OCI-LY7 (cell line): ENCODE measurements at regions not wholly inside any gene's neighbourhood (a gene's known extent, or its start where the extent isn't known, plus 50 kb on each side); places are given as distances from the start of the nearest gene placed in this dataset.

Source experiments
- BruUV-seq: library from RNA; stranded (reverse); fragments of 400-500 nt; replicated peaks from 2 replicates; lab custom pipeline; 2021; lab: Mats Ljungman, UMichigan
- CTCF ChIA-PET: fragments of 300-600 bp; sonication (Branson Sonifier 250); formaldehyde crosslinking; loops from one replicate; lab custom pipeline; 2022; ENCODE audit warnings: antibody characterized with exemption; ENCODE audit not compliant: unreplicated experiment; lab: Charles Lee
- POLR2A ChIA-PET: fragments of 300-600 bp; sonication (Branson Sonifier 250); formaldehyde crosslinking; loops from one replicate; lab custom pipeline; 2022; ENCODE audit warnings: antibody characterized with exemption; lab: Charles Lee
- DNase-seq: peaks from one replicate; pipeline ENCODE4 v3.0.0-alpha.2; 2015; ENCODE audit warnings: low spot score
- H2AFZ ChIP-seq: fragments of 200-600 bp; sonication (generic), shearing (Covaris generic); 2 replicates; pipeline ENCODE4 v1.6.1; 2014; ENCODE audit warnings: mild to moderate bottlenecking, antibody characterized with exemption, low read length, moderate library complexity
- H3K27ac ChIP-seq: fragments of 200-600 bp; sonication (generic); 2 replicates; pipeline ENCODE4 v1.5.1; 2014; ENCODE audit warnings: mixed run types, low read depth, mild to moderate bottlenecking, moderate library complexity, low read length, inconsistent platforms; ENCODE audit not compliant: poor library complexity, severe bottlenecking
- H3K36me3 ChIP-seq: fragments of 200-600 bp; sonication (generic); 2 replicates; pipeline ENCODE4 v1.6.1; 2014; ENCODE audit warnings: mild to moderate bottlenecking, antibody characterized with exemption, low read length, moderate library complexity, mixed read lengths; ENCODE audit not compliant: insufficient read depth
- H3K4me1 ChIP-seq: fragments of 200-600 bp; sonication (generic); 2 replicates; pipeline ENCODE4 v1.5.1; 2014; ENCODE audit warnings: mild to moderate bottlenecking, low read length; ENCODE audit not compliant: insufficient read depth, poor library complexity, severe bottlenecking
- H3K4me2 ChIP-seq: fragments of 200-600 bp; sonication (generic); 2 replicates; pipeline ENCODE4 v1.6.1; 2014; ENCODE audit warnings: mild to moderate bottlenecking, low read length
- H3K4me3 ChIP-seq: fragments of 200-600 bp; sonication (generic); 2 replicates; pipeline ENCODE4 v1.5.1; 2014; ENCODE audit warnings: mild to moderate bottlenecking, low read depth, low read length; ENCODE audit not compliant: poor library complexity, severe bottlenecking
- H3K79me2 ChIP-seq: fragments of 200-600 bp; sonication (generic); 2 replicates; pipeline ENCODE4 v1.6.1; 2016; ENCODE audit warnings: low read depth, mild to moderate bottlenecking, low read length, moderate library complexity, mixed read lengths; ENCODE audit not compliant: insufficient read depth
- H3K9me2 ChIP-seq: fragments of 200-600 bp; sonication (generic); 2 replicates; pipeline ENCODE4 v1.6.1; 2016; ENCODE audit warnings: mild to moderate bottlenecking, low read length, mixed read lengths; ENCODE audit not compliant: insufficient read depth
- H3K9me3 ChIP-seq: fragments of 200-600 bp; sonication (generic); 2 replicates; pipeline ENCODE4 v1.6.1; 2014; ENCODE audit warnings: mild to moderate bottlenecking, mixed run types, low read length, mixed read lengths
- H4K20me1 ChIP-seq: fragments of 200-600 bp; sonication (generic); 2 replicates; pipeline ENCODE4 v1.6.1; 2014; ENCODE audit warnings: mild to moderate bottlenecking, antibody characterized with exemption, low read length, moderate library complexity, mixed read lengths; ENCODE audit not compliant: insufficient read depth
- EZH2phosphoT487 ChIP-seq: fragments of 200-600 bp; sonication (generic); IDR thresholded peaks from 2 replicates; pipeline ENCODE4 v1.6.1; 2018; ENCODE audit warnings: low read depth, borderline replicate concordance, mild to moderate bottlenecking, mixed run types, antibody characterized with exemption, low read length, moderate library complexity, mixed read lengths
- intact Hi-C: fragments of 100-400 bp; cut with micrococcal nuclease; formaldehyde crosslinking; loops from one replicate; pipeline ENCODE4 v1.10.0; 2022; ENCODE audit not compliant: unreplicated experiment
- TF ChIP-seq, protein P1 (sequence below): fragments of 200-600 bp; sonication (generic); conservative IDR thresholded peaks from 2 replicates; pipeline ENCODE4 v1.5.1; 2014; ENCODE audit warnings: mild to moderate bottlenecking, antibody characterized with exemption, low read length, moderate library complexity, mixed read lengths

- ChIA-PET POLR2A (no interaction called here), CTCF (no interaction called here)
- H3K4me1 ChIP-seq = peaks cover 11% of the 10 kb centered on the region
- no peak overlapping the region for H3K4me2 ChIP-seq
- H4K20me1 ChIP-seq = no peaks in the 10 kb centered on the region
- no peaks in the 10 kb centered on the region for H3K9me3 ChIP-seq
- intact Hi-C loops = no loop called here
- H3K27ac ChIP-seq = no peak overlapping the region
- no peaks in the 10 kb centered on the region for H3K79me2 ChIP-seq
- no TSS peak for BruUV-seq
- no peaks in the 10 kb centered on the region for H3K36me3 ChIP-seq
- H3K9me2 ChIP-seq = no peaks in the 10 kb centered on the region
- no peak overlapping the region for H3K4me3 ChIP-seq
- TF ChIP-seq, protein P1, sequence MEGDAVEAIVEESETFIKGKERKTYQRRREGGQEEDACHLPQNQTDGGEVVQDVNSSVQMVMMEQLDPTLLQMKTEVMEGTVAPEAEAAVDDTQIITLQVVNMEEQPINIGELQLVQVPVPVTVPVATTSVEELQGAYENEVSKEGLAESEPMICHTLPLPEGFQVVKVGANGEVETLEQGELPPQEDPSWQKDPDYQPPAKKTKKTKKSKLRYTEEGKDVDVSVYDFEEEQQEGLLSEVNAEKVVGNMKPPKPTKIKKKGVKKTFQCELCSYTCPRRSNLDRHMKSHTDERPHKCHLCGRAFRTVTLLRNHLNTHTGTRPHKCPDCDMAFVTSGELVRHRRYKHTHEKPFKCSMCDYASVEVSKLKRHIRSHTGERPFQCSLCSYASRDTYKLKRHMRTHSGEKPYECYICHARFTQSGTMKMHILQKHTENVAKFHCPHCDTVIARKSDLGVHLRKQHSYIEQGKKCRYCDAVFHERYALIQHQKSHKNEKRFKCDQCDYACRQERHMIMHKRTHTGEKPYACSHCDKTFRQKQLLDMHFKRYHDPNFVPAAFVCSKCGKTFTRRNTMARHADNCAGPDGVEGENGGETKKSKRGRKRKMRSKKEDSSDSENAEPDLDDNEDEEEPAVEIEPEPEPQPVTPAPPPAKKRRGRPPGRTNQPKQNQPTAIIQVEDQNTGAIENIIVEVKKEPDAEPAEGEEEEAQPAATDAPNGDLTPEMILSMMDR = no peak
- TF ChIP-seq EZH2phosphoT487 = no peak
- no peak for DNase-seq
- H2AFZ ChIP-seq = no peak overlapping the region
Measured at GRCh38 chr13:46963904-46964303, 67.1 kb upstream of the HTR2A start.

GRCh38 chr13:46962281-46962941 lies 65.6 kb upstream of the HTR2A start:
- ChIA-PET POLR2A (interaction anchor here (0.9 to 1.3 kb wide), 2 partner anchors 29 to 249 kb away, joined by 4 read pairs; no protein-coding TSS in a partner anchor), CTCF (interaction anchor here (0.6 to 0.7 kb wide), 3 partner anchors 12 to 139 kb away, joined by 3 to 4 read pairs (median 3); no protein-coding TSS in a partner anchor)
- intact Hi-C loops = no loop called here
- no peak overlapping the region for H3K27ac ChIP-seq
- H3K9me2 ChIP-seq = no peaks in the 10 kb centered on the region
- TF ChIP-seq, protein P1 = peak; percentile 91
- TF ChIP-seq EZH2phosphoT487 = no peak
- no peak overlapping the region for H2AFZ ChIP-seq
- no peaks in the 10 kb centered on the region for H4K20me1 ChIP-seq
- H3K4me3 ChIP-seq = no peak overlapping the region
- H3K9me3 ChIP-seq = no peaks in the 10 kb centered on the region
- no peak overlapping the region for H3K4me2 ChIP-seq
- no peaks in the 10 kb centered on the region for H3K4me1 ChIP-seq
- DNase-seq = peak; percentile 54
- no peaks in the 10 kb centered on the region for H3K36me3 ChIP-seq
- no peaks in the 10 kb centered on the region for H3K79me2 ChIP-seq
- BruUV-seq = no TSS peak

- intact Hi-C loops = no loop called here
- Histone ChIP-seq H3K9me2 (no peaks in the 10 kb centered on the region), H3K4me1 (no peaks in the 10 kb centered on the region), H3K4me2 (no peak overlapping the region), H4K20me1 (no peaks in the 10 kb centered on the region), H3K27ac (no peak overlapping the region), H3K4me3 (no peak overlapping the region), H3K79me2 (no peaks in the 10 kb centered on the region), H3K36me3 (no peaks in the 10 kb centered on the region), H3K9me3 (no peaks in the 10 kb centered on the region), H2AFZ (no peak overlapping the region)
- BruUV-seq = no TSS peak
- ChIA-PET CTCF (interaction anchor here (0.7 kb wide), 1 partner anchor 140 kb away, joined by 3 read pairs; no protein-coding TSS in a partner anchor), POLR2A (interaction anchor here (0.7 kb wide), 1 partner anchor 543 kb away, joined by 6 read pairs; no protein-coding TSS in a partner anchor)
- no peak for TF ChIP-seq EZH2phosphoT487
- TF ChIP-seq, protein P1 = no peak
- no peak for DNase-seq
Measured at GRCh38 chr13:46961719-46962118, 64.9 kb upstream of the HTR2A start.
